Muscle of leg (tissue), 3 donors: ENCODE measurements at regions not wholly inside any gene's neighbourhood (a gene's known extent, or its start where the extent isn't known, plus 50 kb on each side); places are given as distances from the start of the nearest gene placed in this dataset.
A peak's percentile ranks its signal among the peaks of the same experiment; 100 is the strongest.

Experiments used
- DNase-seq: peaks from one replicate; pipeline ENCODE4 v3.0.0; 2013
- H3K27ac ChIP-seq: one replicate; pipeline ENCODE4 v1.5.1; 2013; ENCODE audit warnings: mild to moderate bottlenecking, low read length, control low read depth
- H3K27me3 ChIP-seq: one replicate; pipeline ENCODE4 v1.6.1; 2013; ENCODE audit warnings: low read length; ENCODE audit not compliant: control insufficient read depth, insufficient read depth
- H3K36me3 ChIP-seq: one replicate; pipeline ENCODE4 v1.6.1; 2013; ENCODE audit warnings: low read length; ENCODE audit not compliant: control insufficient read depth, insufficient read depth
- H3K4me1 ChIP-seq: one replicate; pipeline ENCODE4 v1.6.1; 2013; ENCODE audit warnings: low read length; ENCODE audit not compliant: control insufficient read depth, insufficient read depth
- H3K4me3 ChIP-seq: one replicate; pipeline ENCODE4 v1.5.1; 2013; ENCODE audit warnings: low read length, control low read depth
- H3K9me3 ChIP-seq: replicated peaks from 2 replicates; pipeline ENCODE4 v1.6.1; 2013; ENCODE audit warnings: low read depth, low read length; ENCODE audit not compliant: control insufficient read depth
- WGBS: methylation state at CpG from one replicate; pipeline ENCODE4 v1.1.5; 2013; ENCODE audit warnings: missing lambda C conversion rate; ENCODE audit not compliant: insufficient coverage; 5-methylcytosine and 5-hydroxymethylcytosine counted together

DNA sequence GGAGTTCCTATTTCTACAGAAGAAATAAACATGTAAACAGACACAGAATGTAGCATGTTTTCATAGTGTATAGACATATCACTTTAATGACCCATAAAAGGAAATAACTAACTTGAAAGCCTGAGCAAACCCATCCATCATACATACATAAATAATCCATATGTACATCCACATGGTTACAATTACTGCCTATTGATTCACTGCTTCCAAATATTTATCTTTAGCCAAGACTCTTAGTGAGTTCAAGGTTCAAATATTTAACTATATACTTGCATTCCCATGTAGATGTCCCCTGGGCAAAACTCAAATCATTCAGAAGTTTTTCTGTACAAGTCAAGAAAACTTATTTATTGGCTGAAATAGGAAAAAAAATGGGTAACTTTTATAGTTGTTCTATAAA lies 95.4 kb downstream of the CCER1 start:
- Histone ChIP-seq H3K4me1 (peaks cover 2% of the 10 kb centered on the region), H3K36me3 (no peaks in the 10 kb centered on the region), H3K27me3 (no peaks in the 10 kb centered on the region), H3K27ac (no peak overlapping the region), H3K4me3 (no peak overlapping the region), H3K9me3 (peaks cover 3% of the 10 kb centered on the region)
- no peak for DNase-seq

DNA sequence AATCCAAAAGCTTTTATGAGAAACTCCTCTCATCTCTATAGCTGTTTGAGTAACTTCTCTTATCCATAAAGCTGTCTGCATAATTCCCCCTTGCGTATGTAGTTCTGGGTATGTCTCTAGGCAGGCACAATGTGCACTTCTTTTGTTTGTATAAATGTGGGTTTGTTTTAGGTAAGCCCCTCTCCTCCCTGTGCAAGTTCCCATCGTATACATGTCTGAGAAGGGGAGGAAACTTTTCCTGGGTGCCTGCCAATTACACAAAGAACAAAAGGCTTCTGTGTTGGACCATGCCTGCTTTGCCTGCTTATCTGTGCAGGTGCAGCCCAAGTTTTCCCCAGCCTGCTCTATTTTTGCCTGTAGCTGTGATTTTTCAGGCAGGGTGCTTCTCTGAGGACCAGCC lies 96.7 kb downstream of the CCER1 start:
- H3K27ac ChIP-seq, result no peak overlapping the region
- no peak overlapping the region for H3K4me3 ChIP-seq
- peaks cover 2% of the 10 kb centered on the region for H3K4me1 ChIP-seq
- H3K27me3 ChIP-seq, result no peaks in the 10 kb centered on the region
- no CpG with 5 or more reads among the region's 2 CpGs for WGBS
- DNase-seq, result peak; percentile 34
- peaks cover 3% of the 10 kb centered on the region for H3K9me3 ChIP-seq
- no peaks in the 10 kb centered on the region for H3K36me3 ChIP-seq

DNA sequence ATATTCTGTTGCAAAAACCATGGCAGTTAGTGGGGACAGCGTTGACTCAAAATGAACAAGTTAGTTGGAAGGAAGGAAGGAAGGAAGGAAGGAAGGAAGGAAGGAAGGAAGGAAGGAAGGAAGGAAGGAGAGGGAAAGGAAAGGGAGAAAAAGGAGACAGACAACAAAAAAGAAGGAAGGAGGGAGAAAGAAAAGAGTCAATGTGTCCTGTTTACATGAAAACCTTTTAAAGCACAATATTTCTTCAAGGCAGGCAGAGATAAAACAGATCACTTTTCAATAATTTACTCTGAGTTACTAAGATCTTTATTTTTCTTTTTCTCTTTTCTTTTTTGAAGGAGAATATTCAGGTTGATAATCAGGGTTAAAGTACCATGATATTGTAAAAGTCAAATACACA lies 99.4 kb downstream of the CCER1 start:
- H3K27ac ChIP-seq, result no peak overlapping the region
- H3K36me3 ChIP-seq, result no peaks in the 10 kb centered on the region
- H3K4me3 ChIP-seq, result no peak overlapping the region
- WGBS, result no CpG with 5 or more reads among the region's 1 CpG
- H3K4me1 ChIP-seq, result peaks cover 2% of the 10 kb centered on the region
- DNase-seq, result no peak
- H3K27me3 ChIP-seq, result no peaks in the 10 kb centered on the region
- H3K9me3 ChIP-seq, result no peaks in the 10 kb centered on the region

DNA sequence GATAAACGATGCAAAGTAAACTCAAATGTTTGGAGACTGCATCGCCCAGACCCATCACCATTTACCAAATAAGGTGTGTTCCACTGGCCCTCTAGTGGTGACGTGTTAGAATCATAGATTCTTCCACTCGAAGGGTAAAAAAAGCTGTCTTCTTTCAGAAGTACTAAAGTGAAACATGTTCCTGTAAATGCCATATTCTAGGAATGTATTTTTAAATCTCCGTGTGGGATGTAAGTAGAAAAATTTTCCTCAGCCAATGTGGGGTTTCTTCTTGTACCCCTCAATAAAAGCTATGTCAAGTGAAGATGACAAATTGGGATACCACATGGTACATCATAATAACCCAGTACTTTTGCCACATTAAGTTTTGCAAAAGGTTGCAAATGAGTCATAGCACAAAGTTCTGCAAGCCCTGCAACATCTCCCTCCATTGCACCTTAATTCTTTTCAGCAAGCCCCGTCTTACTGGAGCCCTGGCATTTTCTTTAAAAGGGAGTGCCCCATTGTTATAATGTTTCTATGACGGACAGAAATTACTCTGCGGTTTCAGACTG lies 100.8 kb downstream of the CCER1 start:
- peak; percentile 81 for DNase-seq
- Histone ChIP-seq H3K27ac (no peak overlapping the region), H3K9me3 (no peaks in the 10 kb centered on the region), H3K4me3 (no peak overlapping the region), H3K36me3 (no peaks in the 10 kb centered on the region), H3K27me3 (no peaks in the 10 kb centered on the region), H3K4me1 (peaks cover 2% of the 10 kb centered on the region)
- WGBS, result 60% methylated on average over 1 of the region's 8 CpGs

DNA sequence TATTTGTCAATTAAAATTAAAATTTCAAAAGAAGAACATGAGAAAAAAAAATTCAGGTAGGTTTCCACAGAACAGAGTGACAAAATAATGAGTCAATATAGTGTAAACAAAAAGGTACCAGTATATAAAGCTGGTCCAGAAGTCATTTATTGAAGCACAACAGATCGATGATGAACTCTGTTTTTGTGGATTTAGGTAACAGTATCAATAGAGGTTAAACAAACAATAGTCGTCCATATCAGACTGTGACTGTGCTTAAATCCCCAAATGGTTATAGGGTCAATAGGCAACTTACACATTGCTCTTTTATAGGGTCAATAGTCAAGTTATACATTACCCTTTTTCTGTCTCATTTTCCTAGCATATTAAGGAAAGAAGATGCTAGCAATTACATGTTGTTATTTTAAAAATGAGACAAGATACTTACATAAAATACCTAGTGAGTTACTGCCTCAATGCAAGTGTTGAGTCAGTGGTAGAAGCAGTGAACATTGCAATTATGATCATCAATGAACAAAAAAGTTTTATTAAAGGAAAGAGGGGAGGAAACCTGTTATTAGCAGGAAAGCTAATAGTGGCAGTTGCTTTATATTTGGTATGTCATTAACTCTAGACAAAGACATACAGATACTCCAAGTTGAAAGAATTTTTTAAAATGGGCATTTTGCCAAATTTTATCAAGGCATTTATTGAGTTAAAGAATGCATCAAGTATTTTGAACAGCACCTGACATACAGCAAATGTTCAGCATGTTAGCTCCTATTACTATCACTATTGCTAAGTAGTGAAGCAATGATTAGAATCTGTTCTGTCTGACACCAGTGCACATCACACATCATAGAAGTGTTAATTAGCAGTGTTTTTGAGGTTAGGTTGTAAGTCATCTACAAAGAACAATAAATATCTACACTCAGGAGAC lies 102.9 kb downstream of the CCER1 start:
- H3K27ac ChIP-seq, result no peak overlapping the region
- peak; percentile 11 for DNase-seq
- WGBS, result 80% methylated on average over 1 of the region's 2 CpGs

DNA sequence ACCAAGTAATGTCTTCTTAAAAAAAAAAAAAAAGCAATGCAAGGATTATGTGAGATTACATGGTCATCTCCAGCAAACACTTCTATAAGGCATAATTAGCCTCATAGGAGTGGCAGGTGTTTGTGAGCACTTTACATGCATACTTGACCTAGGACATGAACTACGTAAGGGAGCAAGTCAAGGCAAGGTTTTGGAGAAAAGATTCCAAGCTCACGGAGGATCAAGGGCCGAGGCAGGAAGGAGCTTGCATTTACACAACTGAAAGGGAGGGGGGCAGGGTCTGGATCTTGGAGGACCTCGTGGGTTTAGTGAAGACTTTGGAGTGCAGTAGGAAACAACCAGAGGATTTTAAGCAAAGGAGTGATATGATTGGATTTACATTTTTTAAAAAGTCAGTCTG lies 112.5 kb downstream of the CCER1 start:
- no peaks in the 10 kb centered on the region for H3K27me3 ChIP-seq

More for the DNA sequence above, 102.9 kb downstream of the CCER1 start:
- no peaks in the 10 kb centered on the region for H3K27me3 ChIP-seq
- H3K9me3 ChIP-seq, result no peaks in the 10 kb centered on the region
- H3K4me3 ChIP-seq, result no peak overlapping the region
- no peaks in the 10 kb centered on the region for H3K4me1 ChIP-seq
- no peaks in the 10 kb centered on the region for H3K36me3 ChIP-seq

DNA sequence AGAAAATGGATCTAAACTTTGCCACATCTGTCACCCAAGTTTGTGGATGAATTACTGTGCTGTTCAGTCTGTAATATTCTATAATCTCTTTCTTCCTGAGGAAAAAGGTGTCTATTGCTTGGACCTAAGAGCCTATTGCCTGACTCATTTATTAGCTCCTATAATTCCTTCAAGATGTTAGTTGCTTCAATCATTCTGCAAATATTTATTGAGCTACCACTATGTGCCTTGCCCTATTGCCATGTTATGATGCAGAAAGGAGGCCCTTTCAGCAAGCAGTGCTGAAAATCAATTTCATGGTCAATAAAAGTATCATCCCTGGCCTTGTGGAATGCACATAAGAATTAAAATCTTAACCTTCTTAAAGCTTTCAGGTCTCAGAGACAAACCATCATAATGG lies 113.6 kb downstream of the CCER1 start:
- Histone ChIP-seq H3K9me3 (no peaks in the 10 kb centered on the region), H3K27ac (no peak overlapping the region)
- no peak for DNase-seq

More for the DNA sequence above, 112.5 kb downstream of the CCER1 start:
- no peak for DNase-seq
- Histone ChIP-seq H3K36me3 (no peaks in the 10 kb centered on the region), H3K4me1 (no peaks in the 10 kb centered on the region), H3K9me3 (no peaks in the 10 kb centered on the region), H3K4me3 (no peak overlapping the region), H3K27ac (no peak overlapping the region)
- WGBS, result 28% methylated on average over 4 of the region's 4 CpGs

DNA sequence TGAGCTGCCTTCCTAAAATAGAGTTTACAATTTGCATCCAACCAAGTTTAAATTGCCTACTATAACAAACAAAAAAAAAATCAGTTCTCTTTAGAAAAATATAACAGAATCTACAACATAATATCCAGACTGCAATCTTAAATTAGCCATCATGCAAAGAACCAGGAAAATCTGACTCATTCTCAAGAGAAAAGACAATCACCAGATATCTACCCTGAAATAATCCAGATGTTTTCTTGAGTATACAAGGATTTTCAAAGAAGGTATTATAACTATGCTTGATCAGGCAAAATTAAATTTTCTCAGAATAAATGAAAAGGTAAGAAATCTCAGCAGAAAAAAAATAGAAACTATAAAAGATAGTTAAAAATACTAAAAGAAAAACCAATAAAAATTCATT lies 115.6 kb downstream of the CCER1 start:
- Histone ChIP-seq H3K27me3 (no peaks in the 10 kb centered on the region), H3K27ac (no peak overlapping the region), H3K36me3 (no peaks in the 10 kb centered on the region), H3K9me3 (no peaks in the 10 kb centered on the region), H3K4me3 (no peak overlapping the region), H3K4me1 (no peaks in the 10 kb centered on the region)
- peak; percentile 7 for DNase-seq

More for the DNA sequence above, 113.6 kb downstream of the CCER1 start:
- Histone ChIP-seq H3K4me1 (no peaks in the 10 kb centered on the region), H3K4me3 (no peak overlapping the region), H3K36me3 (no peaks in the 10 kb centered on the region), H3K27me3 (no peaks in the 10 kb centered on the region)

DNA sequence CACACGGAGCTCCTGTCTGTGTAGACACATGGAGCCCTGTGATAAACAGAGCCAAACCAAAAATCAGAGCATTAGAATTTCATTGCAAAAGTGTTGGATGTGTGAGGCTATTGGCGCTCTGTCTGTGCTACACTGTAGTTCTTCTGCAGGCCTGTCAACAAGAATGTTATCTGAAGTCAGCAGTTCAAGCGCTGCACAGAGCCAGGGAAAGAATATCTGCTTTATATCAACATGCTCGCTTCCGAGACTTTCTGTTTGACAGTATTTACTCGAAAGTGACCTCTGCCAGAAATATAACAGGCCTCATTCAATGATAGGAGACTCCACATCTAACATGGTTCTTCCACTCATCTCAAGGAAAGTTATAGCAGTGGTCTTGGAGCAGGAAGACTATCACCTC lies 118.3 kb downstream of the CCER1 start:
- Histone ChIP-seq H3K36me3 (no peaks in the 10 kb centered on the region), H3K4me1 (no peaks in the 10 kb centered on the region), H3K4me3 (no peak overlapping the region), H3K27me3 (no peaks in the 10 kb centered on the region), H3K9me3 (no peaks in the 10 kb centered on the region), H3K27ac (no peak overlapping the region)
- 67% methylated on average over 5 of the region's 6 CpGs for WGBS
- peak; percentile 37 for DNase-seq

DNA sequence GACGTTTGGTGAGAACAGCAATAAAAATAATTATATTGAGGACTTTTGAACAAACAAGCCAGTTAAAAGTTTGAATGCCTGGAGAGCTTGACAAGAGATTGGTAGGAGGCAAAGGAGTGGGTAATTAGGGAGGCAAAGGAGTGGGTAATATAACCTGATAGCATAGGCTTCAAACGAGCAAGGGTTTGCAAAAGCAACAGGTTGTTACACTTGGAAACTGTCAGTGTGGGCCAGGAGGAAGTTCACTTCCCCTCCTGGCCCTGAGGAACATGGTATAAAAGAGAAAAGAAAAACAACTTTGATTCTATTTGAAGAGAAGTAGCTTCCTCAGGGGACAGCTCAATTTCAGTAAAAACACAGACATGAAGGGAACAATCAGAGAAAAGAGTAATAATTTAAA lies 121.7 kb downstream of the CCER1 start:
- Histone ChIP-seq H3K27me3 (no peaks in the 10 kb centered on the region), H3K27ac (no peak overlapping the region), H3K4me3 (no peak overlapping the region), H3K9me3 (no peaks in the 10 kb centered on the region), H3K4me1 (no peaks in the 10 kb centered on the region), H3K36me3 (no peaks in the 10 kb centered on the region)
- no peak for DNase-seq
- 17% methylated on average over 1 of the region's 2 CpGs for WGBS
